Large intestine (tissue), 3 donors: ENCODE measurements at regions not wholly inside any gene's neighbourhood (a gene's known extent, or its start where the extent isn't known, plus 50 kb on each side); places are given as distances from the start of the nearest gene placed in this dataset.
"Not testable (repeated sequence)": the region's sequence is repeated elsewhere in the genome, so short reads cannot be mapped to it uniquely, and the experiment has no call there.

Source experiments
- DNase-seq, 2 donors: peaks; one replicate each; pipeline versions ENCODE4 v3.0.0 to v3.0.0-alpha.2; 2013
- H3K27ac ChIP-seq: one replicate; pipeline ENCODE4 v1.5.1; 2013; ENCODE audit warnings: low read length
- H3K27me3 ChIP-seq: 2 replicates; pipeline ENCODE4 v1.6.1; 2013; ENCODE audit warnings: low read length; ENCODE audit not compliant: control insufficient read depth, insufficient read depth
- H3K36me3 ChIP-seq: 2 replicates; pipeline ENCODE4 v1.6.1; 2013; ENCODE audit warnings: low read length; ENCODE audit not compliant: control insufficient read depth, insufficient read depth
- H3K4me1 ChIP-seq: one replicate; pipeline ENCODE4 v1.6.1; 2013; ENCODE audit warnings: low read length; ENCODE audit not compliant: control insufficient read depth, insufficient read depth
- H3K4me3 ChIP-seq: one replicate; pipeline ENCODE4 v1.5.1; 2013; ENCODE audit warnings: low read length
- H3K9me3 ChIP-seq: one replicate; pipeline ENCODE4 v1.6.1; 2013; ENCODE audit warnings: mild to moderate bottlenecking, low read depth, low read length, moderate library complexity; ENCODE audit not compliant: control insufficient read depth
- WGBS: methylation state at CpG from one replicate; pipeline ENCODE4 v1.1.5; 2013; ENCODE audit warnings: low lambda C conversion rate; ENCODE audit not compliant: insufficient coverage; 5-methylcytosine and 5-hydroxymethylcytosine counted together

GRCh38 chr5:106459541-106459940 lies 1211.2 kb downstream of the EFNA5 start:
- no peaks in the 10 kb centered on the region for H3K4me1 ChIP-seq
- no peak for DNase-seq
- H3K4me3 ChIP-seq = no peak overlapping the region
- H3K27ac ChIP-seq = no peak overlapping the region
- no peaks in the 10 kb centered on the region for H3K9me3 ChIP-seq
- no peaks in the 10 kb centered on the region for H3K36me3 ChIP-seq
- H3K27me3 ChIP-seq = no peaks in the 10 kb centered on the region
- WGBS = 90% methylated on average over 4 of the region's 4 CpGs

GRCh38 chr5:106454651-106455415 lies 1215.9 kb downstream of the EFNA5 start:
- Histone ChIP-seq H3K4me1 (no peaks in the 10 kb centered on the region), H3K36me3 (no peaks in the 10 kb centered on the region), H3K27ac (no peak overlapping the region), H3K4me3 (no peak overlapping the region), H3K27me3 (no peaks in the 10 kb centered on the region), H3K9me3 (no peaks in the 10 kb centered on the region)
- no peak for DNase-seq
- WGBS = no CpG with 5 or more reads among the region's 3 CpGs

- Histone ChIP-seq H3K27me3 (no peaks in the 10 kb centered on the region), H3K36me3 (no peaks in the 10 kb centered on the region), H3K9me3 (no peaks in the 10 kb centered on the region), H3K27ac (no peak overlapping the region), H3K4me1 (no peaks in the 10 kb centered on the region), H3K4me3 (no peak overlapping the region)
- DNase-seq = no peak
- WGBS = no CpG with 5 or more reads among the region's 1 CpG
Measured at GRCh38 chr5:106454050-106454449, 1216.7 kb downstream of the EFNA5 start.

- Histone ChIP-seq H3K36me3 (no peaks in the 10 kb centered on the region), H3K4me3 (no peak overlapping the region), H3K9me3 (no peaks in the 10 kb centered on the region), H3K27ac (no peak overlapping the region), H3K4me1 (no peaks in the 10 kb centered on the region), H3K27me3 (no peaks in the 10 kb centered on the region)
- DNase-seq = no peak
- no CpG with 5 or more reads among the region's 5 CpGs for WGBS
Measured at GRCh38 chr5:106451998-106452397, 1218.7 kb downstream of the EFNA5 start.

GRCh38 chr5:106443746-106444145 lies 1227.0 kb downstream of the EFNA5 start:
- H3K27me3 ChIP-seq = no peaks in the 10 kb centered on the region
- H3K9me3 ChIP-seq = no peaks in the 10 kb centered on the region
- H3K4me1 ChIP-seq = no peaks in the 10 kb centered on the region
- H3K36me3 ChIP-seq = no peaks in the 10 kb centered on the region
- DNase-seq = no peak
- no peak overlapping the region for H3K27ac ChIP-seq
- no peak overlapping the region for H3K4me3 ChIP-seq
- no CpG with 5 or more reads among the region's 2 CpGs for WGBS

- no peak overlapping the region for H3K4me3 ChIP-seq
Measured at GRCh38 chr5:106435185-106435584, 1235.6 kb downstream of the EFNA5 start.

GRCh38 chr5:106430733-106431132 lies 1240.0 kb downstream of the EFNA5 start:
- no CpG with 5 or more reads among the region's 11 CpGs for WGBS
- not testable (repeated sequence) for H3K9me3 ChIP-seq, H3K27ac ChIP-seq, H3K4me3 ChIP-seq, DNase-seq, H3K36me3 ChIP-seq, H3K4me1 ChIP-seq, H3K27me3 ChIP-seq

More at GRCh38 chr5:106435185-106435584, 1235.6 kb downstream of the EFNA5 start:
- H3K27me3 ChIP-seq = no peaks in the 10 kb centered on the region
- DNase-seq = no peak
- H3K36me3 ChIP-seq = no peaks in the 10 kb centered on the region
- H3K27ac ChIP-seq = no peak overlapping the region
- H3K9me3 ChIP-seq = peaks cover 4% of the 10 kb centered on the region
- H3K4me1 ChIP-seq = no peaks in the 10 kb centered on the region

- no peak for DNase-seq
- no peaks in the 10 kb centered on the region for H3K9me3 ChIP-seq
- H3K4me3 ChIP-seq = no peak overlapping the region
- WGBS = no CpG with 5 or more reads among the region's 8 CpGs
- no peaks in the 10 kb centered on the region for H3K27me3 ChIP-seq
- no peaks in the 10 kb centered on the region for H3K36me3 ChIP-seq
- H3K4me1 ChIP-seq = no peaks in the 10 kb centered on the region
- no peak overlapping the region for H3K27ac ChIP-seq
Measured at GRCh38 chr5:106423109-106423897, 1247.4 kb downstream of the EFNA5 start.

- H3K4me3 ChIP-seq = no peak overlapping the region
- H3K9me3 ChIP-seq = peaks cover 3% of the 10 kb centered on the region
- WGBS = 100% methylated on average over 4 of the region's 4 CpGs
- no peaks in the 10 kb centered on the region for H3K27me3 ChIP-seq
- DNase-seq = no peak
- H3K36me3 ChIP-seq = no peaks in the 10 kb centered on the region
- H3K27ac ChIP-seq = no peak overlapping the region
- H3K4me1 ChIP-seq = no peaks in the 10 kb centered on the region
Measured at GRCh38 chr5:106420102-106420501, 1250.6 kb downstream of the EFNA5 start.

GRCh38 chr5:106418196-106418595 lies 1252.5 kb downstream of the EFNA5 start:
- no peak for DNase-seq
- Histone ChIP-seq H3K36me3 (no peaks in the 10 kb centered on the region), H3K4me3 (no peak overlapping the region), H3K27me3 (no peaks in the 10 kb centered on the region), H3K4me1 (no peaks in the 10 kb centered on the region), H3K9me3 (peaks cover 3% of the 10 kb centered on the region), H3K27ac (no peak overlapping the region)
- WGBS = 100% methylated on average over 1 of the region's 2 CpGs
